H9 (cell line): ENCODE measurements at regions not wholly inside any gene's neighbourhood (a gene's known extent, or its start where the extent isn't known, plus 50 kb on each side); places are given as distances from the start of the nearest gene placed in this dataset.

Experiments used
- DNase-seq: peaks from one replicate; pipeline ENCODE4 v3.0.0-alpha.2; 2017
- H2AFZ ChIP-seq: one replicate; pipeline ENCODE4 v1.6.1; 2013; ENCODE audit warnings: mild to moderate bottlenecking, low read length, control low read depth, moderate library complexity
- H2AK5ac ChIP-seq: 2 replicates; pipeline ENCODE4 v1.6.1; 2013; ENCODE audit warnings: low read length, control low read depth, mixed read lengths; ENCODE audit not compliant: insufficient read length
- H2BK120ac ChIP-seq: one replicate; pipeline ENCODE4 v1.6.1; 2013; ENCODE audit warnings: low read depth, mild to moderate bottlenecking, low read length, control low read depth, inconsistent platforms; ENCODE audit not compliant: poor library complexity, severe bottlenecking
- H2BK12ac ChIP-seq: 2 replicates; pipeline ENCODE4 v1.6.1; 2013; ENCODE audit warnings: low read length, control low read depth, mixed read lengths, low read depth; ENCODE audit not compliant: insufficient read length
- H2BK15ac ChIP-seq: 2 replicates; pipeline ENCODE4 v1.6.1; 2013; ENCODE audit warnings: low read depth, low read length, control low read depth
- H2BK20ac ChIP-seq: one replicate; pipeline ENCODE4 v1.6.1; 2013; ENCODE audit warnings: low read depth, mild to moderate bottlenecking, low read length, control low read depth, inconsistent platforms; ENCODE audit not compliant: poor library complexity, severe bottlenecking
- H2BK5ac ChIP-seq: 2 replicates; pipeline ENCODE4 v1.6.1; 2013; ENCODE audit warnings: low read length, control low read depth, mixed read lengths; ENCODE audit not compliant: insufficient read length
- H3K14ac ChIP-seq: 2 replicates; pipeline ENCODE4 v1.6.1; 2013; ENCODE audit warnings: low read length, control low read depth; ENCODE audit not compliant: insufficient read depth
- H3K18ac ChIP-seq: 2 replicates; pipeline ENCODE4 v1.6.1; 2013; ENCODE audit warnings: low read depth, mild to moderate bottlenecking, mixed read lengths, low read length, control low read depth; ENCODE audit not compliant: insufficient read length
- H3K23ac ChIP-seq: 2 replicates; pipeline ENCODE4 v1.6.1; 2013; ENCODE audit warnings: low read length, control low read depth, mixed read lengths, low read depth; ENCODE audit not compliant: insufficient read length
- H3K23me2 ChIP-seq: 2 replicates; pipeline ENCODE4 v1.6.1; 2013; ENCODE audit warnings: low read depth, mild to moderate bottlenecking, mixed read lengths, low read length, control low read depth; ENCODE audit not compliant: insufficient read length, poor library complexity, severe bottlenecking
- H3K27ac ChIP-seq: 2 replicates; pipeline ENCODE4 v1.5.1; 2013; ENCODE audit warnings: low read length, control low read depth, mixed read lengths, low read depth; ENCODE audit not compliant: insufficient read length
- H3K27me3 ChIP-seq: 2 replicates; pipeline ENCODE4 v1.6.1; 2013; ENCODE audit warnings: low read length, control low read depth, inconsistent platforms; ENCODE audit not compliant: insufficient read depth
- H3K4ac ChIP-seq: 2 replicates; pipeline ENCODE4 v1.6.1; 2013; ENCODE audit warnings: low read depth, mild to moderate bottlenecking, control low read depth, inconsistent platforms, low read length, moderate library complexity
- H3K4me1 ChIP-seq: 2 replicates; pipeline ENCODE4 v1.6.1; 2013; ENCODE audit warnings: low read length, control low read depth, inconsistent platforms; ENCODE audit not compliant: insufficient read depth
- H3K4me2 ChIP-seq: 2 replicates; pipeline ENCODE4 v1.6.1; 2013; ENCODE audit warnings: low read length, control low read depth, mixed read lengths; ENCODE audit not compliant: insufficient read length, insufficient read depth
- H3K56ac ChIP-seq: 2 replicates; pipeline ENCODE4 v1.6.1; 2013; ENCODE audit warnings: low read depth, mild to moderate bottlenecking, mixed read lengths, low read length, control low read depth; ENCODE audit not compliant: insufficient read length
- H3K79me1 ChIP-seq: 2 replicates; pipeline ENCODE4 v1.6.1; 2013; ENCODE audit warnings: low read depth, mild to moderate bottlenecking, moderate library complexity, low read length, control low read depth, inconsistent platforms; ENCODE audit not compliant: insufficient read depth, poor library complexity, severe bottlenecking
- H3K79me2 ChIP-seq: 2 replicates; pipeline ENCODE4 v1.6.1; 2013; ENCODE audit warnings: low read length, control low read depth, inconsistent platforms; ENCODE audit not compliant: insufficient read depth
- H3K9ac ChIP-seq: 2 replicates; pipeline ENCODE4 v1.6.1; 2013; ENCODE audit warnings: low read length, control low read depth, mixed read lengths; ENCODE audit not compliant: insufficient read length; ENCODE audit errors: extremely low read depth
- H3K9me3 ChIP-seq: one replicate; pipeline ENCODE4 v1.6.1; 2013; ENCODE audit warnings: low read depth, low read length, inconsistent platforms; ENCODE audit not compliant: control insufficient read depth
- H3T11ph ChIP-seq: one replicate; pipeline ENCODE4 v1.6.1; 2013; ENCODE audit warnings: mild to moderate bottlenecking, low read length, control low read depth, inconsistent platforms
- H4K20me1 ChIP-seq: one replicate; pipeline ENCODE4 v1.6.1; 2013; ENCODE audit not compliant: control insufficient read depth, insufficient read length, insufficient read depth
- H4K5ac ChIP-seq: 2 replicates; pipeline ENCODE4 v1.6.1; 2013; ENCODE audit warnings: low read depth, mild to moderate bottlenecking, mixed read lengths, low read length, control low read depth; ENCODE audit not compliant: insufficient read length
- H4K8ac ChIP-seq: replicated peaks from 2 replicates; pipeline ENCODE4 v1.6.1; 2013; ENCODE audit warnings: low read length, control low read depth, mixed read lengths, low read depth; ENCODE audit not compliant: insufficient read length
- H4K91ac ChIP-seq: 2 replicates; pipeline ENCODE4 v1.6.1; 2013; ENCODE audit warnings: low read depth, mild to moderate bottlenecking, moderate library complexity, mixed read lengths, low read length, control low read depth; ENCODE audit not compliant: insufficient read length
- H3K27ac Mint-ChIP-seq, 3 experiments: 2 replicates in 2 of 3; 3 replicates in 1 of 3; pipeline ENCODE4 v1.8.0; 2020 to 2021; ENCODE audit warnings: mixed read lengths in 3 of 3, mild to moderate bottlenecking in 1 of 3, moderate library complexity in 1 of 3
- H3K27me3 Mint-ChIP-seq: 2 replicates; pipeline ENCODE4 v1.8.0; 2021; ENCODE audit warnings: low read depth, mild to moderate bottlenecking, moderate library complexity, mixed read lengths
- H3K36me3 Mint-ChIP-seq, 3 experiments: 2 replicates in 2 of 3; 3 replicates in 1 of 3; pipeline ENCODE4 v1.8.0; 2020 to 2021; ENCODE audit warnings: low read depth in 3 of 3, mixed read lengths in 3 of 3; ENCODE audit not compliant: insufficient read depth in 1 of 3
- H3K4me1 Mint-ChIP-seq, 2 experiments: 2 replicates each; pipeline ENCODE4 v1.8.0; 2020; ENCODE audit warnings: mixed read lengths in 2 of 2
- H3K4me3 Mint-ChIP-seq, 2 experiments: 2 replicates in 1 of 2; 3 replicates in 1 of 2; pipeline ENCODE4 v1.8.0; 2020 to 2021; ENCODE audit warnings: mild to moderate bottlenecking in 2 of 2, mixed read lengths in 2 of 2, moderate library complexity in 1 of 2
- H3K9me3 Mint-ChIP-seq, 2 experiments: 2 replicates in 1 of 2; 3 replicates in 1 of 2; pipeline ENCODE4 v1.8.0; 2020; ENCODE audit warnings: mild to moderate bottlenecking in 2 of 2, mixed read lengths in 2 of 2, moderate library complexity in 1 of 2
- TF ChIP-seq, protein P1 (sequence below): fragments of 200-600 bp; sonication (generic); conservative IDR thresholded peaks from 3 replicates; pipeline ENCODE4 v1.8.0; 2021; ENCODE audit warnings: antibody characterized with exemption, mild to moderate bottlenecking

DNA sequence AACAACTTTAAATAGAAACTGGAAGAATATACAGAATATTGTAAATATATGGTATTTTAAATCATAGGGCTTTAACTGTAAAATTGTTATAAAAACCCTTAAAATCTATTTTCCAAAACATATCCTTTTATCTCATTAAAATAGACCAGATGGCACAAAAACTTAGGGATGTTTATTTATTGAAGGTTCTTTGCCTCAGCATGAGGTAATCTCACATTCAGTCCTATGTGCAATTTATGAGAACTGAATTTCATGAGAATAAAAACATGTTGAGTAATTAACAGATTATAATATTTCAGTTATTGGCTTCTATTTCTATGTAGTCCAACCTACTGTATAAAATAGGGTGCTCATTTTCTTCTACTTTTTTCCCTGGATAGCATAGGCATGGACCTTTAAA lies 329.2 kb upstream of the PRR16 start:
- no peak overlapping the region for H3K9ac ChIP-seq
- H3K23me2 ChIP-seq = no peaks in the 10 kb centered on the region
- TF ChIP-seq, protein P1, sequence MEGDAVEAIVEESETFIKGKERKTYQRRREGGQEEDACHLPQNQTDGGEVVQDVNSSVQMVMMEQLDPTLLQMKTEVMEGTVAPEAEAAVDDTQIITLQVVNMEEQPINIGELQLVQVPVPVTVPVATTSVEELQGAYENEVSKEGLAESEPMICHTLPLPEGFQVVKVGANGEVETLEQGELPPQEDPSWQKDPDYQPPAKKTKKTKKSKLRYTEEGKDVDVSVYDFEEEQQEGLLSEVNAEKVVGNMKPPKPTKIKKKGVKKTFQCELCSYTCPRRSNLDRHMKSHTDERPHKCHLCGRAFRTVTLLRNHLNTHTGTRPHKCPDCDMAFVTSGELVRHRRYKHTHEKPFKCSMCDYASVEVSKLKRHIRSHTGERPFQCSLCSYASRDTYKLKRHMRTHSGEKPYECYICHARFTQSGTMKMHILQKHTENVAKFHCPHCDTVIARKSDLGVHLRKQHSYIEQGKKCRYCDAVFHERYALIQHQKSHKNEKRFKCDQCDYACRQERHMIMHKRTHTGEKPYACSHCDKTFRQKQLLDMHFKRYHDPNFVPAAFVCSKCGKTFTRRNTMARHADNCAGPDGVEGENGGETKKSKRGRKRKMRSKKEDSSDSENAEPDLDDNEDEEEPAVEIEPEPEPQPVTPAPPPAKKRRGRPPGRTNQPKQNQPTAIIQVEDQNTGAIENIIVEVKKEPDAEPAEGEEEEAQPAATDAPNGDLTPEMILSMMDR = no peak
- no peak overlapping the region for H4K5ac ChIP-seq
- no peaks in the 10 kb centered on the region for H3K79me1 ChIP-seq
- Mint-ChIP-seq H3K4me1 (peaks cover 6 to 7% of the 10 kb centered on the region in 2 experiments), H3K27ac (no peak overlapping the region), H3K9me3 (peaks cover 14 to 18% of the 10 kb centered on the region in 2 experiments), H3K36me3 (peaks cover 7 to 22% (median 14%) of the 10 kb centered on the region in 3 experiments), H3K4me3 (no peak overlapping the region), H3K27me3 (peaks cover 4% of the 10 kb centered on the region)
- no peaks in the 10 kb centered on the region for H4K20me1 ChIP-seq
- no peak overlapping the region for H4K91ac ChIP-seq
- no peak overlapping the region for H2BK20ac ChIP-seq
- no peak overlapping the region for H3K23ac ChIP-seq
- no peak for DNase-seq
- no peak overlapping the region for H2BK120ac ChIP-seq
- no peak overlapping the region for H2AFZ ChIP-seq
- H3K14ac ChIP-seq = no peak overlapping the region
- no peak overlapping the region for H3K4me2 ChIP-seq
- H3K9me3 ChIP-seq = no peaks in the 10 kb centered on the region
- H4K8ac ChIP-seq = no peak overlapping the region
- H2BK12ac ChIP-seq = no peak overlapping the region
- no peak overlapping the region for H3K27ac ChIP-seq
- H2BK15ac ChIP-seq = no peak overlapping the region
- no peak overlapping the region for H3K56ac ChIP-seq
- no peak overlapping the region for H3K18ac ChIP-seq
- no peaks in the 10 kb centered on the region for H3K79me2 ChIP-seq
- no peak overlapping the region for H2AK5ac ChIP-seq
- no peak overlapping the region for H2BK5ac ChIP-seq
- no peak overlapping the region for H3K4ac ChIP-seq
- no peaks in the 10 kb centered on the region for H3K27me3 ChIP-seq
- H3K4me1 ChIP-seq = no peaks in the 10 kb centered on the region
- no peak overlapping the region for H3T11ph ChIP-seq
